B cell (primary cell): ENCODE measurements at regions not wholly inside any gene's neighbourhood (a gene's known extent, or its start where the extent isn't known, plus 50 kb on each side); places are given as distances from the start of the nearest gene placed in this dataset.

ENCODE experiments used
- ATAC-seq: fragments of 200-7000 bp; cut with Tn5 transposase; one replicate; pipeline ENCODE4 v1.10.0; 2021; ENCODE audit warnings: low read depth, mild to moderate bottlenecking, moderate number of reproducible peaks, moderate library complexity
- CTCF ChIA-PET: fragments of 350-600 bp; sonication (Branson Sonifier 250); formaldehyde crosslinking; loops from one replicate; lab custom pipeline; 2021; ENCODE audit warnings: antibody characterized with exemption, inconsistent platforms; lab: Charles Lee
- POLR2A ChIA-PET: fragments of 350-600 bp; sonication (Branson Sonifier 250); formaldehyde crosslinking; loops from one replicate; lab custom pipeline; 2021; ENCODE audit warnings: antibody characterized with exemption; lab: Charles Lee
- DNase-seq: peaks from one replicate; pipeline ENCODE4 v3.0.0; 2013
- H2AFZ ChIP-seq: 2 replicates; pipeline ENCODE4 v1.6.1; 2012; ENCODE audit warnings: mild to moderate bottlenecking, low read depth, low read length; ENCODE audit not compliant: insufficient read depth, poor library complexity, severe bottlenecking
- H3K27ac ChIP-seq, 2 donors: 1 replicate in 1 of 2; 2 replicates in 1 of 2; pipeline ENCODE4 v1.5.1; 2012 to 2013; ENCODE audit warnings: low read length in 2 of 2, mild to moderate bottlenecking in 2 of 2, moderate library complexity in 1 of 2
- H3K27me3 ChIP-seq, 4 experiments: fragments of 200-600 bp in 1 of 4; sonication (generic) in 1 of 4; replicated peaks in 1 of 4; 1 replicate in 2 of 4; 2 replicates in 2 of 4; pipeline versions ENCODE4 v1.6.1 to v1.7.0; 2013 to 2016; ENCODE audit warnings: low read length in 3 of 4, mild to moderate bottlenecking in 2 of 4, mixed read lengths in 1 of 4, moderate library complexity in 1 of 4; ENCODE audit not compliant: insufficient read depth in 4 of 4, control insufficient read depth in 3 of 4; ENCODE audit errors: control extremely low read depth in 1 of 4
- H3K36me3 ChIP-seq, 2 experiments: replicated peaks in 1 of 2; 1 replicate in 1 of 2; 2 replicates in 1 of 2; pipeline versions ENCODE4 v1.6.1 to v1.7.1; 2013; ENCODE audit warnings: low read length in 1 of 2; ENCODE audit not compliant: insufficient read depth in 2 of 2, control insufficient read depth in 1 of 2; ENCODE audit errors: control extremely low read depth in 1 of 2, extremely low read depth in 1 of 2
- H3K4me1 ChIP-seq, 2 donors: fragments of 200-600 bp in 1 of 2; sonication (generic) in 1 of 2; 1 replicate in 1 of 2; 2 replicates in 1 of 2; pipeline versions ENCODE4 v1.5.1 to v1.6.1; 2013 to 2017; ENCODE audit warnings: low read length in 2 of 2; ENCODE audit not compliant: control insufficient read depth in 2 of 2, insufficient read depth in 2 of 2
- H3K4me2 ChIP-seq: replicated peaks from 2 replicates; pipeline ENCODE3; 2012; ENCODE audit warnings: mild to moderate bottlenecking, low read depth, low read length; ENCODE audit not compliant: poor library complexity, severe bottlenecking
- H3K4me3 ChIP-seq, 5 experiments: fragments of 200-600 bp in 1 of 5; sonication (generic) in 1 of 5; 1 replicate in 3 of 5; 2 replicates in 2 of 5; pipeline versions ENCODE4 v1.5.1 to v1.7.0; 2011 to 2016; ENCODE audit warnings: low read length in 4 of 5, mild to moderate bottlenecking in 4 of 5, low read depth in 2 of 5, control low read depth in 1 of 5, moderate library complexity in 1 of 5; ENCODE audit not compliant: insufficient read depth in 1 of 5; ENCODE audit errors: control extremely low read depth in 1 of 5, extremely low read depth in 1 of 5
- H3K79me2 ChIP-seq: fragments of 200-600 bp; sonication (generic); one replicate; pipeline ENCODE4 v1.6.0; 2016; ENCODE audit warnings: low read length; ENCODE audit not compliant: control insufficient read depth, insufficient read depth
- H3K9ac ChIP-seq: fragments of 200-600 bp; sonication (generic); 2 replicates; pipeline ENCODE4 v1.6.1; 2017; ENCODE audit warnings: mild to moderate bottlenecking, low read length, moderate library complexity
- H3K9me3 ChIP-seq, 3 donors: one replicate each; pipeline versions ENCODE4 v1.6.1 to v1.7.1; 2013; ENCODE audit warnings: low read length in 2 of 3; ENCODE audit not compliant: control insufficient read depth in 2 of 3, insufficient read depth in 1 of 3; ENCODE audit errors: control extremely low read depth in 1 of 3
- H4K20me1 ChIP-seq: 2 replicates; pipeline ENCODE4 v1.6.0; 2012; ENCODE audit warnings: mild to moderate bottlenecking, low read length; ENCODE audit not compliant: insufficient read depth, control insufficient read depth, poor library complexity, severe bottlenecking
- H3K27ac Mint-ChIP-seq: one replicate; pipeline ENCODE4 v1.8.0; 2021; ENCODE audit warnings: mixed read lengths
- H3K27me3 Mint-ChIP-seq: one replicate; pipeline ENCODE4 v1.8.0; 2021; ENCODE audit warnings: mixed read lengths
- H3K4me1 Mint-ChIP-seq: one replicate; pipeline ENCODE4 v1.8.0; 2021; ENCODE audit warnings: mixed read lengths
- H3K4me3 Mint-ChIP-seq: one replicate; pipeline ENCODE4 v1.8.0; 2021; ENCODE audit warnings: mixed read lengths
- H3K9me3 Mint-ChIP-seq: one replicate; pipeline ENCODE4 v1.8.0; 2022; ENCODE audit warnings: mixed read lengths; ENCODE audit not compliant: insufficient read depth
- EZH2 ChIP-seq: IDR thresholded peaks from 2 replicates; pipeline ENCODE4 v1.6.1; 2012; ENCODE audit warnings: borderline replicate concordance, low read depth, mild to moderate bottlenecking, moderate library complexity, low read length; ENCODE audit not compliant: insufficient read depth, poor library complexity, severe bottlenecking
- WGBS: methylation state at CpG from one replicate; pipeline ENCODE4 v1.1.5; 2013; ENCODE audit warnings: missing lambda C conversion rate; ENCODE audit not compliant: insufficient coverage; 5-methylcytosine and 5-hydroxymethylcytosine counted together
- intact Hi-C: fragments of 100-400 bp; cut with micrococcal nuclease; formaldehyde crosslinking; loops from one replicate; pipeline ENCODE4 v1.10.0; 2022
- TF ChIP-seq, protein P1 (sequence below): fragments of 200-600 bp; IDR thresholded peaks from one replicate; pipeline ENCODE4 v1.8.0; 2022; ENCODE audit warnings: antibody characterized with exemption, mild to moderate bottlenecking

GRCh38 chr1:187313115-187313514 lies 484.4 kb downstream of the PLA2G4A start:
- ChIA-PET CTCF (no interaction called here), POLR2A (no interaction called here)
- Histone ChIP-seq H3K9ac (no peak overlapping the region), H3K36me3 (no peaks in the 10 kb centered on the region), H3K9me3 (no peaks in the 10 kb centered on the region), H4K20me1 (no peaks in the 10 kb centered on the region), H3K27me3 (no peaks in the 10 kb centered on the region), H2AFZ (no peak overlapping the region), H3K27ac (no peak overlapping the region), H3K4me1 (no peaks in the 10 kb centered on the region), H3K4me2 (no peak overlapping the region), H3K79me2 (no peaks in the 10 kb centered on the region), H3K4me3 (no peak overlapping the region)
- ATAC-seq (no peak), DNase-seq (no peak)
- Mint-ChIP-seq H3K4me1 (no peaks in the 10 kb centered on the region), H3K4me3 (no peak overlapping the region), H3K9me3 (peaks cover 2% of the 10 kb centered on the region), H3K27me3 (no peaks in the 10 kb centered on the region), H3K27ac (no peak overlapping the region)
- 100% methylated on average over 1 of the region's 2 CpGs for WGBS
- intact Hi-C loops: no loop called here
- TF ChIP-seq, protein P1, sequence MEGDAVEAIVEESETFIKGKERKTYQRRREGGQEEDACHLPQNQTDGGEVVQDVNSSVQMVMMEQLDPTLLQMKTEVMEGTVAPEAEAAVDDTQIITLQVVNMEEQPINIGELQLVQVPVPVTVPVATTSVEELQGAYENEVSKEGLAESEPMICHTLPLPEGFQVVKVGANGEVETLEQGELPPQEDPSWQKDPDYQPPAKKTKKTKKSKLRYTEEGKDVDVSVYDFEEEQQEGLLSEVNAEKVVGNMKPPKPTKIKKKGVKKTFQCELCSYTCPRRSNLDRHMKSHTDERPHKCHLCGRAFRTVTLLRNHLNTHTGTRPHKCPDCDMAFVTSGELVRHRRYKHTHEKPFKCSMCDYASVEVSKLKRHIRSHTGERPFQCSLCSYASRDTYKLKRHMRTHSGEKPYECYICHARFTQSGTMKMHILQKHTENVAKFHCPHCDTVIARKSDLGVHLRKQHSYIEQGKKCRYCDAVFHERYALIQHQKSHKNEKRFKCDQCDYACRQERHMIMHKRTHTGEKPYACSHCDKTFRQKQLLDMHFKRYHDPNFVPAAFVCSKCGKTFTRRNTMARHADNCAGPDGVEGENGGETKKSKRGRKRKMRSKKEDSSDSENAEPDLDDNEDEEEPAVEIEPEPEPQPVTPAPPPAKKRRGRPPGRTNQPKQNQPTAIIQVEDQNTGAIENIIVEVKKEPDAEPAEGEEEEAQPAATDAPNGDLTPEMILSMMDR: no peak
- no peak for TF ChIP-seq EZH2

- H3K79me2 ChIP-seq: no peaks in the 10 kb centered on the region
- no peaks in the 10 kb centered on the region for H3K9me3 ChIP-seq
- Mint-ChIP-seq H3K9me3 (no peaks in the 10 kb centered on the region), H3K4me3 (no peak overlapping the region), H3K27me3 (no peaks in the 10 kb centered on the region), H3K27ac (no peak overlapping the region), H3K4me1 (no peaks in the 10 kb centered on the region)
- no peak overlapping the region for H2AFZ ChIP-seq
- H3K36me3 ChIP-seq: no peaks in the 10 kb centered on the region
- no peak for ATAC-seq
- POLR2A ChIA-PET: no interaction called here
- H4K20me1 ChIP-seq: no peaks in the 10 kb centered on the region
- H3K27ac ChIP-seq: no peak overlapping the region
- H3K27me3 ChIP-seq: no peaks in the 10 kb centered on the region
- no CpG with 5 or more reads among the region's 1 CpG for WGBS
- DNase-seq: no peak
- intact Hi-C loops: no loop called here
- H3K4me2 ChIP-seq: no peak overlapping the region
- CTCF ChIA-PET: no interaction called here
- H3K4me3 ChIP-seq: no peak overlapping the region
- no peaks in the 10 kb centered on the region for H3K4me1 ChIP-seq
- TF ChIP-seq EZH2: no peak
- TF ChIP-seq, protein P1: no peak
- H3K9ac ChIP-seq: no peak overlapping the region
These were observed 497.8 kb downstream of the PLA2G4A start for GRCh38 chr1:187326557-187326956.
